Stimulated activated CD4-positive, alpha-beta T cell treated with anti-CD3 and anti-CD28 coated beads, Interleukin-15, amount 100 ng/mL, for 48 hours (primary cell): ENCODE measurements at regions not wholly inside any gene's neighbourhood (a gene's known extent, or its start where the extent isn't known, plus 50 kb on each side); places are given as distances from the start of the nearest gene placed in this dataset.

Experiments used
- DNase-seq, 2 donors: peaks; one replicate each; pipeline ENCODE4 v3.0.0-alpha.2; 2020; ENCODE audit warnings: low read depth in 2 of 2

- DNase-seq: no peak
These were observed 58.8 kb upstream of the ZNF804B start for GRCh38 chr7:88700725-88701124.

GRCh38 chr7:88694207-88694606 lies 65.3 kb upstream of the ZNF804B start:
- no peak for DNase-seq

- DNase-seq: no peak
These were observed 66.4 kb upstream of the ZNF804B start for GRCh38 chr7:88693131-88693530.

GRCh38 chr7:88692493-88692892 lies 67.0 kb upstream of the ZNF804B start:
- no peak for DNase-seq

GRCh38 chr7:88689821-88690220 lies 69.7 kb upstream of the ZNF804B start:
- DNase-seq: no peak

GRCh38 chr7:88688222-88688621 lies 71.3 kb upstream of the ZNF804B start:
- no peak for DNase-seq

- no peak for DNase-seq
These were observed 72.9 kb upstream of the ZNF804B start for GRCh38 chr7:88686468-88687229.

- no peak for DNase-seq
These were observed 77.8 kb upstream of the ZNF804B start for GRCh38 chr7:88681682-88682081.

GRCh38 chr7:88670536-88670935 lies 89.0 kb upstream of the ZNF804B start:
- DNase-seq: no peak

- no peak for DNase-seq
These were observed 89.6 kb upstream of the ZNF804B start for GRCh38 chr7:88669913-88670312.

- no peak for DNase-seq
These were observed 90.9 kb upstream of the ZNF804B start for GRCh38 chr7:88668591-88668990.

GRCh38 chr7:88666626-88667025 lies 92.9 kb upstream of the ZNF804B start:
- DNase-seq: no peak

GRCh38 chr7:88665892-88666514 lies 93.5 kb upstream of the ZNF804B start:
- no peak for DNase-seq

- no peak for DNase-seq
These were observed 94.8 kb upstream of the ZNF804B start for GRCh38 chr7:88664630-88665233.

- DNase-seq: no peak
These were observed 97.6 kb upstream of the ZNF804B start for GRCh38 chr7:88661921-88662320.

- DNase-seq: no peak
These were observed 111.7 kb upstream of the ZNF804B start for GRCh38 chr7:88647825-88648224.

- no peak for DNase-seq
These were observed 120.9 kb upstream of the ZNF804B start for GRCh38 chr7:88638583-88638982.

- no peak for DNase-seq
These were observed 121.7 kb upstream of the ZNF804B start for GRCh38 chr7:88637795-88638194.

- DNase-seq: no peak
These were observed 124.4 kb upstream of the ZNF804B start for GRCh38 chr7:88635149-88635548.

- no peak for DNase-seq
These were observed 129.9 kb upstream of the ZNF804B start for GRCh38 chr7:88629559-88629958.

- no peak for DNase-seq
These were observed 131.0 kb upstream of the ZNF804B start for GRCh38 chr7:88628363-88629085.

- no peak for DNase-seq
These were observed 142.3 kb upstream of the ZNF804B start for GRCh38 chr7:88617185-88617584.
